Astrocyte of the cerebellum (primary cell): ENCODE measurements at regions not wholly inside any gene's neighbourhood (a gene's known extent, or its start where the extent isn't known, plus 50 kb on each side); places are given as distances from the start of the nearest gene placed in this dataset.
"Not testable (repeated sequence)": the region's sequence is repeated elsewhere in the genome, so short reads cannot be mapped to it uniquely, and the experiment has no call there.

ENCODE experiments used
- DNase-seq: peaks from one replicate; pipeline ENCODE4 v3.0.0-alpha.2; 2011; ENCODE audit warnings: low read depth
- H3K4me3 ChIP-seq: 2 replicates; pipeline ENCODE4 v1.5.1; 2011; ENCODE audit warnings: mild to moderate bottlenecking, low read depth, low read length, moderate library complexity
- CTCF ChIP-seq: IDR thresholded peaks from 2 replicates; pipeline ENCODE4 v1.5.1; 2012; ENCODE audit warnings: low read length, low read depth, moderate library complexity, mild to moderate bottlenecking; ENCODE audit errors: missing control alignments
- in situ Hi-C: cut with HindIII; loops from 2 replicates; pipeline ENCODE4 v1.10.0; 2017; ENCODE audit warnings: low sequenced_read_pairs

GRCh38 chr16:26394409-26394808 is 672.3 kb upstream of the C16orf82 start:
- TF ChIP-seq CTCF = no peak
- in situ Hi-C loops = no loop called here
- no peak for DNase-seq
- no peak overlapping the region for H3K4me3 ChIP-seq

- TF ChIP-seq CTCF = no peak
- in situ Hi-C loops = no loop called here
- H3K4me3 ChIP-seq = no peak overlapping the region
- DNase-seq = no peak
Observed at GRCh38 chr16:26395700-26396099, 671.0 kb upstream of the C16orf82 start.

GRCh38 chr16:26396511-26397235 is 670.1 kb upstream of the C16orf82 start:
- DNase-seq = no peak
- no peak overlapping the region for H3K4me3 ChIP-seq
- in situ Hi-C loops = no loop called here
- TF ChIP-seq CTCF = no peak

- TF ChIP-seq CTCF = no peak
- in situ Hi-C loops = no loop called here
- DNase-seq = no peak
Observed at GRCh38 chr16:26413780-26414179, 652.9 kb upstream of the C16orf82 start.

GRCh38 chr16:26419458-26419857 is 647.3 kb upstream of the C16orf82 start:
- H3K4me3 ChIP-seq, DNase-seq, in situ Hi-C loops: not testable (repeated sequence)

More at GRCh38 chr16:26413780-26414179, 652.9 kb upstream of the C16orf82 start:
- H3K4me3 ChIP-seq = no peak overlapping the region

- TF ChIP-seq CTCF = no peak
- in situ Hi-C loops = no loop called here
- H3K4me3 ChIP-seq = no peak overlapping the region
- DNase-seq = no peak
Observed at GRCh38 chr16:26430618-26431017, 636.1 kb upstream of the C16orf82 start.

GRCh38 chr16:26433807-26434206 is 632.9 kb upstream of the C16orf82 start:
- H3K4me3 ChIP-seq = no peak overlapping the region
- no peak for DNase-seq
- in situ Hi-C loops = no loop called here
- TF ChIP-seq CTCF = no peak
